Spinal cord (tissue), 9 donors: ENCODE measurements at regions not wholly inside any gene's neighbourhood (a gene's known extent, or its start where the extent isn't known, plus 50 kb on each side); places are given as distances from the start of the nearest gene placed in this dataset.

Experiments used
- DNase-seq, 6 donors: peaks; one replicate each; pipeline versions ENCODE4 v3.0.0 to v3.0.0-alpha.2; 2013 to 2015; ENCODE audit warnings: low spot score in 6 of 6, low read depth in 4 of 6
- H3K27ac ChIP-seq: one replicate; pipeline ENCODE4 v1.5.1; 2013; ENCODE audit warnings: low read depth, low read length, control low read depth
- H3K27me3 ChIP-seq: one replicate; pipeline ENCODE4 v1.6.1; 2013; ENCODE audit warnings: low read length; ENCODE audit not compliant: control insufficient read depth, insufficient read depth
- H3K36me3 ChIP-seq: one replicate; pipeline ENCODE4 v1.6.1; 2013; ENCODE audit warnings: low read length; ENCODE audit not compliant: control insufficient read depth, insufficient read depth
- H3K4me1 ChIP-seq: one replicate; pipeline ENCODE4 v1.6.1; 2013; ENCODE audit warnings: low read length; ENCODE audit not compliant: control insufficient read depth, insufficient read depth
- H3K4me3 ChIP-seq: one replicate; pipeline ENCODE4 v1.5.1; 2013; ENCODE audit warnings: low read depth, low read length, control low read depth
- H3K9me3 ChIP-seq: one replicate; pipeline ENCODE4 v1.6.1; 2013; ENCODE audit warnings: low read length; ENCODE audit not compliant: control insufficient read depth, insufficient read depth
- WGBS: methylation state at CpG from one replicate; pipeline ENCODE4 v1.1.5; 2013; ENCODE audit warnings: missing lambda C conversion rate; ENCODE audit not compliant: insufficient coverage; 5-methylcytosine and 5-hydroxymethylcytosine counted together
- donor health status: healthy.

GRCh38 chr2:138445227-138445626, 56.3 kb upstream of the SPOPL start:
- Histone ChIP-seq H3K36me3 (no peaks in the 10 kb centered on the region), H3K27me3 (no peaks in the 10 kb centered on the region), H3K27ac (no peak overlapping the region), H3K4me3 (no peak overlapping the region), H3K9me3 (no peaks in the 10 kb centered on the region), H3K4me1 (no peaks in the 10 kb centered on the region)
- no CpG with 5 or more reads among the region's 1 CpG for WGBS
- DNase-seq: no peak

- Histone ChIP-seq H3K9me3 (no peaks in the 10 kb centered on the region), H3K4me3 (no peak overlapping the region), H3K27ac (no peak overlapping the region), H3K36me3 (no peaks in the 10 kb centered on the region), H3K27me3 (no peaks in the 10 kb centered on the region), H3K4me1 (no peaks in the 10 kb centered on the region)
- WGBS: no CpG with 5 or more reads among the region's 5 CpGs
- DNase-seq: no peak
These were observed 55.5 kb upstream of the SPOPL start for GRCh38 chr2:138446043-138446442.

- WGBS: 75% methylated on average over 1 of the region's 2 CpGs
- no peaks in the 10 kb centered on the region for H3K9me3 ChIP-seq
- no peak overlapping the region for H3K4me3 ChIP-seq
- no peaks in the 10 kb centered on the region for H3K4me1 ChIP-seq
- DNase-seq: no peak
- H3K27ac ChIP-seq: no peak overlapping the region
- no peaks in the 10 kb centered on the region for H3K36me3 ChIP-seq
- no peaks in the 10 kb centered on the region for H3K27me3 ChIP-seq
These were observed 53.5 kb upstream of the SPOPL start for GRCh38 chr2:138447889-138448570.
